ENCODE measurements at regions not wholly inside any gene's neighbourhood (a gene's known extent, or its start where the extent isn't known, plus 50 kb on each side); places are given as distances from the start of the nearest gene placed in this dataset.
"Not testable (repeated sequence)": the region's sequence is repeated elsewhere in the genome, so short reads cannot be mapped to it uniquely, and the experiment has no call there.

DNA sequence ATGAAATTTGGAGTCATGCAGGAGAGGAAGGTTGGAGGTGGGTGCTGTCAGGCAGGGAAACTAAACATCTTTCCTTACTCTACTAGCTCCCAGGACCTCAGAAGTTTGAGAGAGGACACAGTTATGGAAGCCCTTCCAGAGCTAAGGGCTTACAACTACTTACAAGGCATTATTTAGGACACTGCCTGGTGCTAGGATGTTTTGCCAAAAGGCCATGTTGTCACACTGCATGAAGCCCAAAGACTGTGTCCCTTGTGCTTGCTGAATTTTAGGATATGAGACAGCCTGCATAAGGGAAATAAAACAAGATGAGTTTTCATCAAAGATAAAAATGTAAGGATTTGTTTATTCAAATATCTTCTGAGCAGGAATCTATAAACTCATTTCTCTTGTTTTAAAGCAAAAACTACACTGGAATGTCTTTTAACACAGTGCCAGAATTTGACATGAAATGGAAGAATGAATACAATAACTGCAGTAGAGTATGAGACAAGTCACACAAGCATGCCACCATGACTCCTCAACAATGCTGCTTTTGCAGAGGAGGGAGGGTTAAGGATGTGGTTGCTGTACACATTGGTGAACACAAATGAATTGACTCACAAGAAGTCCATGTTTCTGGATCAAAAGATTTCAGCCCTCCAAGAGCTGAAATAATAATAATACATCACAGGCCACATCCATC, 258.4 kb downstream of the SPRY2 start:
- DNase-seq, result no peak
- Histone ChIP-seq H3K36me3 (replicated peaks; ENCODE audit: control insufficient read depth, insufficient read depth, low read length) (no peaks in the 10 kb centered on the region), H3K27me3 (ENCODE audit: control insufficient read depth, insufficient read depth, low read length) (no peaks in the 10 kb centered on the region), H3K4me3 (ENCODE audit: insufficient read depth, low read depth, low read length) (no peak overlapping the region)

DNA sequence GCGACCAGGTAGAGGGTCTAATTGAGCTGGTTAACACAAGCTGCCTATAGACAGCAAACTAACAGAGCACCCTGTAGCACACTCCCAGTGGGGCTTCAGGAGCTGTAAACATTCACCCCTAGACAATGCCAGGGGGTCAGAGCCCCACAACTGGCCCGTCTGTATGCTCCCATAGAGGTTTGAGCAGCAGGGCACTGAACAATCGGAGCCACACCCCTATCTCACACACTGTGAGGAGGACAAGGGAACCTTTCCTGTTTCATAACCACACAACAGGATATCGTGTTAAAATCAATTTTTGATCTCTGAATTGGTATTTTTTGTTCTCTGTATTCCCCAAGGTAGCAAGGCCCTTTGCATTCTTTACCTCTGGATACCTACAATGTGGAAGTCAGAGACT, 266.1 kb downstream of the SPRY2 start:
- H3K36me3 ChIP-seq (replicated peaks; ENCODE audit: control insufficient read depth, insufficient read depth, low read length), result no peaks in the 10 kb centered on the region
- H3K27me3 ChIP-seq (ENCODE audit: control insufficient read depth, insufficient read depth, low read length), result no peaks in the 10 kb centered on the region
- no peak overlapping the region for H3K4me3 ChIP-seq (ENCODE audit: insufficient read depth, low read depth, low read length)
- no peak for DNase-seq

DNA sequence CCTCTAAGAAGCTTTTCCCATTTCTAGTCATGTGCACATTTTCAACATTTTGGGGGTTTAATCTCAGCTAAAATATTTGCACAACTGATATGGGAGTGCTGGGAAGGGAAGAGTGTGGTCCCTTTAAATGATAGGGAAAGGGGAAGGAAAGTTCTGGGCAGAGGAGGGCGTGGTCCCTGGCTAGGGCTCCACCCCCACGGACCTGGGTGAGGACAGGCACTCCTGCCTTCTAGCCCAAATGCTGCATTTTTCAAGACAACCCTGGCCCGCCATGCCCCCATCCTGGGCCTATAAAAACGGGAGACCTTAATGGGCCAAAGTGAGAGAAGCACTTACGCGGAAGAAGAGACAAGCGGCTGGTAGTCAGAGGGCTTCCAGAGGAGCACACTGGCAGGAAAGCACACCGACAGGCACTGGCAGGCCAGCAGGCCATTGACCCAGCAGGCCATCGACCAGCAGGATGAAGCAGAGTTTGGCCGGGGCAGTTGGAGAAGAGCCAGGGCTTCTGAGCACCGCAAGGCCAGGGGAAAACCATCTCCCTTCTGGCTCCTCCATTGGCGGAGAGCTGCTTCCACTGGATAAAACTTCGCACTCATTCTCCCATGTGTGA, 266.7 kb downstream of the SPRY2 start:
- no peak for DNase-seq
- Histone ChIP-seq H3K27me3 (ENCODE audit: control insufficient read depth, insufficient read depth, low read length) (no peaks in the 10 kb centered on the region), H3K4me3 (ENCODE audit: insufficient read depth, low read depth, low read length) (no peak overlapping the region), H3K36me3 (replicated peaks; ENCODE audit: control insufficient read depth, insufficient read depth, low read length) (no peaks in the 10 kb centered on the region)

DNA sequence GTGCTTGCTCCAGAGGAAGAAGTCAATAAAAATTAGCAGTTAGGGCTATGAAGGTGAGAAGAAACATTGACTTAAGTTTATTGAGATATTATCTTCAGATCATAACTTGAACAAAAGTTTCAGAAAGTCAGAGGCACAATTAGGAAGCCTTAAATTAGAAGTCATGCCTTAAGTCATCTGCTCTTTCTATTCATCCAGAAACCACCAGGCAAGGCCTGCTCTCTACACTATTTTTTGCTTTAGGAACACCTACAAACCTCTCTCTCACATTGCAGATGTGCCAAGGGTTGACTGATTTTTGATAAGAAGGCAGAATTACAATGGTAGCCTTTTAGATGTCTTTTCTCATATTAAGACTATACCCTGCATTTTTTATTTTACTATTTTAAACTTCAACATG, 268.7 kb downstream of the SPRY2 start:
- no peak for DNase-seq
- no peaks in the 10 kb centered on the region for H3K36me3 ChIP-seq (replicated peaks; ENCODE audit: control insufficient read depth, insufficient read depth, low read length)
- H3K27me3 ChIP-seq (ENCODE audit: control insufficient read depth, insufficient read depth, low read length), result no peaks in the 10 kb centered on the region
- H3K4me3 ChIP-seq (ENCODE audit: insufficient read depth, low read depth, low read length), result no peak overlapping the region

DNA sequence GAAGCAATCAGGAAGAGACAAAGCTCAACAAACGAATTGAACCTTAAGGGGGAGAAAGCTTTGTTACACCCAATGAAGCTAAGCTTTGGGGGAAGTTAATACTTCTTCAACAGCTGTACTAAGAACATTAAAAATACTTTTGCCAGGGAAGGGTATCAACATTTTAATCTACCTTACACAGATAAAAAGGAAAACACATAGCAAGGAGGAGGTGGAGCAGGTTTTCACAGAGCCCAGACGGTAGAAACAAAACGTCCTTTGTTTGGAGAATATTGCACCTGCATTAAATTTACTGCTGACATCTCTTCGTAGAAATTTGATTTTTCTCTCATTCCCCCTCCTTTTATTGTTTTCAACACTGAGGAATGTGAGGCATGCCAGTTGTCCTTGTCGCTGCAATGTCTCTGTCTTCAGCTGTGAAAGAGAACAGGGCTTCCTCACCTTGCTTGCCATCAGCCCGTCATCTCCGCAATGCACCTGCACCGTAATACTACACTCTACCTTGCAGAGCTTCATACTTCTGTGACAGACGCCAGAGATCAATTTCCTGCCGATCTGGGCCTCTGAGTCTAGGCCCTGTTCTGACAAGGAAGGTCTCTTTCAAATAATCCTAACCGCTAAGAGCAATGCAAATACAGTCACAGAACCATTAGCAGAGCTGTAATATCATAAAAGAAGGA, 270.8 kb downstream of the SPRY2 start:
- Histone ChIP-seq H3K36me3 (replicated peaks; ENCODE audit: control insufficient read depth, insufficient read depth, low read length) (no peaks in the 10 kb centered on the region), H3K27me3 (ENCODE audit: control insufficient read depth, insufficient read depth, low read length) (no peaks in the 10 kb centered on the region), H3K4me3 (ENCODE audit: insufficient read depth, low read depth, low read length) (no peak overlapping the region)
- DNase-seq, result peak; percentile 23

DNA sequence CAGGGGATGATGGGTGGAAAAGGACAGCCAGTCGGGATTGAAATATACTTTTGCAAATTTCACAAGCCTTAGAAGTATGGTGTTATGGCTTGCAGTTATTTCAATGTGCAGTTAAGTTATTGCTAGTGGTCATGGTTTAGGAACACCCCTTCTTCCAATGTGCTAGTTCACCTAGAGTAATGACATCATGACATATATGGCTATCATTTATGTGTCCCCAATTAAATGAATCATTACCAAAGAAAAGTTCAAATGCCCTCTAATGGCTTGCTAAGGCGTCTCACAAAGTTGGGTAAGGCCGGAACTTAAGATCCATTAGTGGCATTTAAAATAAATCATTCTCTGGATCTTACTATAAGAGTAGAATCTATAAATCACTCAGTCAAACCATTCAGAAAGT, 271.6 kb downstream of the SPRY2 start:
- H3K27me3 ChIP-seq (ENCODE audit: control insufficient read depth, insufficient read depth, low read length), result no peaks in the 10 kb centered on the region
- no peak overlapping the region for H3K4me3 ChIP-seq (ENCODE audit: insufficient read depth, low read depth, low read length)
- no peak for DNase-seq
- H3K36me3 ChIP-seq (replicated peaks; ENCODE audit: control insufficient read depth, insufficient read depth, low read length), result no peaks in the 10 kb centered on the region

DNA sequence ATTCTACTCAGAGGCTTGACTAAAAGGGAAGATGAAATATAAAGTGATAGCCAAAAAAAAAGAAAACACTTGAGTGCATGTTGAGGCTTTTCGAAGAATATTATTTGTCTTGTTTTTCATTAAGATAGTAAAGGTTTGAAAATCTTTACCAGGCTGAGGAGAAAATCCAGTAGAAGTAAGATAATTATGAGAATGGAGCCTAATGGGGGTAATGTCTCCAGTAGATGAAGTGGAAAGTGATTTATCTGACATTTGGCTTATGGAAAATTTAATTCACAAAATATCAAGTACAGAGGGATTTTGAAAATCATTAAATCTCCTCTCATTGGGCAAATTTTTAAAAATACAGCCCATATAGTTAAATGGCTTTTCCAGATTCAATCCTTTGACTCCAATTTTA, 274.9 kb downstream of the SPRY2 start:
- H3K4me3 ChIP-seq (ENCODE audit: insufficient read depth, low read depth, low read length), result no peak overlapping the region

DNA sequence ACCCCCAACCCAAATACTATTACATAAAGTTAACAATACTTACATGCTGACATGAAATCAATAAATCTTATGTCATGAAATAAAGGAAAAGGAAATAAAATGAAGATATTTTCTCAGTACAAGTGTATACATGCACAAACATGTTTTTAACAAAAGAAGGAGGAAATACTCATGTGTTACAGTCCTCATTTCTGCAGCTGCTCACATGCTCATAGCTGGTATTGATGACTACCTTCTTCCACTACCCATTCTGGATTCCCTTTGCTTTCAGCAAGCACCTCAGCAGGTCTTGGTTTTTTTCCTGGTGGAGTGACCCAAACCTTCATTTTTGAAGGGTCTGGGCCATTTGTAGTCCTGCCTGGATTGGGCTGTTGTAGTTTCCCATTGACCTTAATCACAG, 278.5 kb downstream of the SPRY2 start:
- not testable (repeated sequence) for H3K4me3 ChIP-seq (ENCODE audit: insufficient read depth, low read depth, low read length); H3K36me3 ChIP-seq (replicated peaks; ENCODE audit: control insufficient read depth, insufficient read depth, low read length); DNase-seq; H3K27me3 ChIP-seq (ENCODE audit: control insufficient read depth, insufficient read depth, low read length)

More for the DNA sequence above, 274.9 kb downstream of the SPRY2 start:
- H3K36me3 ChIP-seq (replicated peaks; ENCODE audit: control insufficient read depth, insufficient read depth, low read length), result no peaks in the 10 kb centered on the region
- DNase-seq, result no peak
- H3K27me3 ChIP-seq (ENCODE audit: control insufficient read depth, insufficient read depth, low read length), result no peaks in the 10 kb centered on the region

DNA sequence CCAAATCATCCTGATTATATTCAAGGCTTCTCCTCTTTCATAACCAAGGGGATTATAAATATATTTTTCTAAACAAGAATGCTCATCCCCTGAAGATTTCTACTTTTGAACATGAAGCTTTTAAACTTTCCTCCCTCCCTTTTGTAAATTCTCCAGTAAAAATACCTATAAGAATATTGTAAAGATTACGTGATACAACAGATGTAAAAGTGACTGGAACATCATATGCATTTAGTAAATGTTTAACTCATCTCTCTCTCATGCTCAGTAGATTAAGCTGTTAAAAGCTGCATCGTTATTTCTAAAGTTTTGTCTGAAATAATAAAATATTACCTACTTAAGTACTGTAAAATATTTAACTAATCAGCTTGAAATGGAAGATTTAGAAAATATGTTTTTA, 281.1 kb downstream of the SPRY2 start:
- Histone ChIP-seq H3K27me3 (ENCODE audit: control insufficient read depth, insufficient read depth, low read length) (no peaks in the 10 kb centered on the region), H3K36me3 (replicated peaks; ENCODE audit: control insufficient read depth, insufficient read depth, low read length) (no peaks in the 10 kb centered on the region), H3K4me3 (ENCODE audit: insufficient read depth, low read depth, low read length) (no peak overlapping the region)
- no peak for DNase-seq

DNA sequence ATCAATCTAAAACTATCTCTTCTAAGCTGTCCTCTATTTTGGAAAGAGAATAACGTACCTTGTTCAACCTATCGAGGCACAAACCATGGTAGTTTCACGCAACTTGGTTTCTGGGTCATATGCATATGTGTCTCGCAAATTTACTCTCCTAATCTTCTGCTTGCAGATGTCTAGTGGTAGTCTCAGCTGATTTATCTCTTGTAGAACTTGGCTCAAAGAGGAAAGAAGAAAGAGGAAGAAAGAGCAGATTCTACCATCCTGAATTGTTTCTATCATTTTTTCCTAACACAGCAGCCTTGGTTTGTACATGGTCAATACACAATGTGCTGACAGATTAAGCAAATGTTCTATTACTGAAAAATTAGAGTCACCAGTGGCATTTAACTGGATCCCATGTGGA, 282.3 kb downstream of the SPRY2 start:
- no peaks in the 10 kb centered on the region for H3K36me3 ChIP-seq (replicated peaks; ENCODE audit: control insufficient read depth, insufficient read depth, low read length)
- no peak overlapping the region for H3K4me3 ChIP-seq (ENCODE audit: insufficient read depth, low read depth, low read length)
- H3K27me3 ChIP-seq (ENCODE audit: control insufficient read depth, insufficient read depth, low read length), result no peaks in the 10 kb centered on the region
- no peak for DNase-seq

DNA sequence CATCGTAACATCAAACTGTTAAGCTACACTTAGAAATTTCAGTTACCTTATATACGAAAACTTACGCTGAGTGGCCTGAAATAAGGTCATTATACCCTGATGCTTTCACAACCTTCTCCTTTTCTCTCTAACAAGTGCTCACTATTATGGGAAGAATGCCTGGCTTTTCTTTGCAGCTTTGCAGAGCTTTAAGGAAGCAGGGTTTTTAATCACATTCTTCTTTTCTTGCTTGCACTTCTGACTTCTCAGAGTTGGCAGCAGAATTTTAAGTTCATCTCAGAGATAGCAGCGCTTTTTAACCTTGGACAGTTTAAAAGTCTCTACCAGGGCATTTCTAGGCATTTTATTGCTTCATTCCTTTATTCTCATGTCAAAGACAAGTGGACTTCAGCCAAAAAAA, 285.1 kb downstream of the SPRY2 start:
- no peaks in the 10 kb centered on the region for H3K27me3 ChIP-seq (ENCODE audit: control insufficient read depth, insufficient read depth, low read length)
- H3K4me3 ChIP-seq (ENCODE audit: insufficient read depth, low read depth, low read length), result no peak overlapping the region
- no peak for DNase-seq
- no peaks in the 10 kb centered on the region for H3K36me3 ChIP-seq (replicated peaks; ENCODE audit: control insufficient read depth, insufficient read depth, low read length)

DNA sequence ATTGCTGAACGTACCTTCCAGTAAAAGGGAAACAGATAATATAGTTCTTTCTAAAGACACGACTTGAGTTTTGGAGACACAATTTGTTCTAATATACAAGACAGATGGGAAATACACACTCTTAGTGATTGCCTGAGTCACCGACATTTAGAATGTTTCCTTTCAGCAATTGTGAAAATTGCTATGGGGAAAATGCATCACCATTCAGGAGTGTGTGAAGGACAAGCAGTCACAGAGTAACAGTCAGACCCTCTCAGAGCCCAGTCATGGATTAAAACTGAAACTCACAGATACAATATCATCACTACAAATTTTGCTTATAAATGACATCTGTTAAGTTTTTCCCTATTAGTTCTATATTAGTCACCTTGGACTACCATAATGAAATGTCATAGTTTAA, 286.1 kb downstream of the SPRY2 start:
- Histone ChIP-seq H3K36me3 (replicated peaks; ENCODE audit: control insufficient read depth, insufficient read depth, low read length) (no peaks in the 10 kb centered on the region), H3K27me3 (ENCODE audit: control insufficient read depth, insufficient read depth, low read length) (no peaks in the 10 kb centered on the region), H3K4me3 (ENCODE audit: insufficient read depth, low read depth, low read length) (no peak overlapping the region)
- DNase-seq, result no peak

DNA sequence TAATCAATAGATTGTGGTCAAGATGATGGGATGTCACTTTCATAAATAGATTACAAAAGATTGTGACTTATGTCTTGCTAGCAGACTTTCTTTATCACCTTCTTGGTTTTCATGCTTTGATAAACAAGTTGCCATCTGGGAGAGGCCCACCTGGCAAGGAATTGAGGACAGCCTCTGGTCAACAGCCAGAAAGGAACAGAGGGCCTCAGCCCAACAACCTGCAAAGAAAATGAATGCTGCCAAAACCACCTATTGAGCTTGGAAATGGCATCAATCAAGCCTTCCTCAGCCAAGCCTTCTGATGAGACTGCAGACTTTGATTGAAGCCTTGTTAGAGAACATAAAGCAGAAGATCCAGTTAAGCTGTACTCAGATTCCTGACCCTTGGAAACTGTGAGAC, 288.6 kb downstream of the SPRY2 start:
- Histone ChIP-seq H3K36me3 (replicated peaks; ENCODE audit: control insufficient read depth, insufficient read depth, low read length) (no peaks in the 10 kb centered on the region), H3K4me3 (ENCODE audit: insufficient read depth, low read depth, low read length) (no peak overlapping the region), H3K27me3 (ENCODE audit: control insufficient read depth, insufficient read depth, low read length) (no peaks in the 10 kb centered on the region)
- DNase-seq, result no peak

DNA sequence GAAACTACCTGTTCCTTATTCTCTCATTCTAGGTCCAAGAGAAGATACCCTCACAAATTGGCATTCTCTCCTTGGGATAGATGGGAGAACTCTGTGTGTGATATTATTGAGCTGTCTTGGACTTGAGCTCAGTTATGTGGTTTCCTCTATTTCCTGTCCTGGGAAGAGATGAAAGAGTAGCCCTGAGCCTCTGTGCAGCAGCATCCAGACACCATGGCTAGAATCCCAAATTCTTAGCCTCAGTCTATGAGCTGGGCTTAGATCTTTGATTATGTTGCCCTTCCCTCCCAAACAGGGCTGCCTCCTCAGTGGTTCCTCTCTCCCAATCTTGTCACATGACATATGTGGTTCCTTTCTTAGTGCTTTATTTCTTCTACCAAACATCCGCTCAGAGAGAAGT, 290.7 kb downstream of the SPRY2 start:
- no peaks in the 10 kb centered on the region for H3K36me3 ChIP-seq (replicated peaks; ENCODE audit: control insufficient read depth, insufficient read depth, low read length)
- H3K4me3 ChIP-seq (ENCODE audit: insufficient read depth, low read depth, low read length), result no peak overlapping the region
- H3K27me3 ChIP-seq (ENCODE audit: control insufficient read depth, insufficient read depth, low read length), result no peaks in the 10 kb centered on the region
- DNase-seq, result no peak

DNA sequence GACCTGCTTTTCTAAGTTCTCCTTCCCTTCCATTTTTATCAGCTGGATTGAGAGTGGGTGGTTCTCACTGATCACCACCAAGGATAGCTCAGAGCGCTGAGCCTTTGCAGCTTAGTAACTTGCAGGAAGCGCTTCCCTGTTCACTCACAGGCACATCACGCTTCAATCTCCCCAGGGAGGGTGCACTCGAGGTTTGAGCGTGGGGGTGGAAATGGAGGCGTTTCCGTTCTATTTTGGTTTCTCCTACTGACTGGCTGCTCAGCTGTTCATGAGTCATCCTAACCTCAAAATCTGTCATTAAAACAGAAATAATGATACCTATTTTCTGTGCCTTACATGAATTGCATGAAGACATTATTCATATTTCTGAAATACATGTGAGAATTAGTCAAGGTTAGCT, 292.1 kb downstream of the SPRY2 start:
- no peaks in the 10 kb centered on the region for H3K36me3 ChIP-seq (replicated peaks; ENCODE audit: control insufficient read depth, insufficient read depth, low read length)
- H3K27me3 ChIP-seq (ENCODE audit: control insufficient read depth, insufficient read depth, low read length), result no peaks in the 10 kb centered on the region
- no peak for DNase-seq
- H3K4me3 ChIP-seq (ENCODE audit: insufficient read depth, low read depth, low read length), result no peak overlapping the region
